K562 (cell line): ENCODE measurements at regions not wholly inside any gene's neighbourhood (a gene's known extent, or its start where the extent isn't known, plus 50 kb on each side); places are given as distances from the start of the nearest gene placed in this dataset.

ENCODE experiments used
- BMI1 ChIP-seq: fragments of 150-350 bp; IDR thresholded peaks from 2 replicates; pipeline ENCODE4 v1.6.1; 2014; ENCODE audit warnings: low read length
- CEBPB ChIP-seq: fragments of 450-650 bp; IDR thresholded peaks from 2 replicates; pipeline ENCODE4 v1.6.1; 2016; ENCODE audit warnings: missing genetic modification characterization, missing compliant biosample characterization
- EZH2 ChIP-seq: IDR thresholded peaks from 2 replicates; pipeline ENCODE4 v1.6.1; 2012; ENCODE audit warnings: low read depth, mild to moderate bottlenecking, inconsistent platforms, low read length, borderline replicate concordance
- FOXK2 ChIP-seq, 2 experiments: fragments of 450-650 bp; IDR thresholded peaks in 1 of 2; conservative IDR thresholded peaks in 1 of 2; 2 replicates each; pipeline ENCODE4 v1.6.1; 2016; ENCODE audit warnings: low read depth in 2 of 2, mild to moderate bottlenecking in 1 of 2
- HMG20B ChIP-seq: fragments of 250-450 bp; sonication (Bioruptor Pico); IDR thresholded peaks from 2 replicates; pipeline ENCODE4 v1.5.0; 2021; ENCODE audit warnings: mild to moderate bottlenecking
- IRF2 ChIP-seq: sonication (generic); formaldehyde crosslinking; IDR thresholded peaks from 2 replicates; pipeline ENCODE4 v1.8.1; 2022; ENCODE audit warnings: mild to moderate bottlenecking, missing genetic modification reagents
- MAX ChIP-seq: sonication (generic); formaldehyde crosslinking; IDR thresholded peaks from 2 replicates; pipeline ENCODE4 v1.9.0; 2022; ENCODE audit warnings: mild to moderate bottlenecking, missing genetic modification reagents
- SPI1 ChIP-seq: IDR thresholded peaks from 2 replicates; pipeline ENCODE4 v1.6.1; 2011; ENCODE audit warnings: low read depth, low read length, control low read depth, borderline replicate concordance
- ZFX ChIP-seq: sonication (generic); formaldehyde crosslinking; IDR thresholded peaks from 2 replicates; pipeline ENCODE4 v1.8.0; 2022; ENCODE audit warnings: mild to moderate bottlenecking, missing genetic modification reagents, moderate library complexity
- ZKSCAN1 ChIP-seq: fragments of 150-350 bp; IDR thresholded peaks from 2 replicates; pipeline ENCODE4 v1.6.1; 2016; ENCODE audit warnings: low read depth, low read length

- no peak for TF ChIP-seq BMI1
- no peak for TF ChIP-seq IRF2
- no peak for TF ChIP-seq EZH2
- no peak for TF ChIP-seq SPI1
- no peak for TF ChIP-seq ZKSCAN1
- no peak for TF ChIP-seq MAX
- no peak for TF ChIP-seq CEBPB (tag)
- TF ChIP-seq FOXK2 (conservative IDR thresholded peaks at IDR 0.05 in 1 of 2, IDR thresholded peaks at IDR 0.05 in 1 of 2; ENCODE audit: low read depth in 2 of 2), result no peak
- TF ChIP-seq HMG20B (CRISPR knock-in tag), result no peak
- TF ChIP-seq ZFX (CRISPR knock-in tag), result no peak
These were observed 452.0 kb downstream of the EPHA7 start for GRCh38 chr6:92967362-92967761.
